HG02981 (cell line): ENCODE measurements at regions not wholly inside any gene's neighbourhood (a gene's known extent, or its start where the extent isn't known, plus 50 kb on each side); places are given as distances from the start of the nearest gene placed in this dataset.
"Not testable (repeated sequence)": the region's sequence is repeated elsewhere in the genome, so short reads cannot be mapped to it uniquely, and the experiment has no call there.

Source experiments
- ATAC-seq: cut with Tn5 transposase; IDR thresholded peaks from one replicate; pipeline ENCODE4 v1.9.1; 2021; ENCODE audit warnings: mild to moderate bottlenecking, moderate library complexity; ENCODE audit not compliant: unreplicated experiment

GRCh38 chr7:43042302-43042701 is 70.1 kb upstream of the HECW1 start:
- no peak for ATAC-seq

GRCh38 chr7:43044511-43044910 is 67.9 kb upstream of the HECW1 start:
- ATAC-seq = no peak

DNA sequence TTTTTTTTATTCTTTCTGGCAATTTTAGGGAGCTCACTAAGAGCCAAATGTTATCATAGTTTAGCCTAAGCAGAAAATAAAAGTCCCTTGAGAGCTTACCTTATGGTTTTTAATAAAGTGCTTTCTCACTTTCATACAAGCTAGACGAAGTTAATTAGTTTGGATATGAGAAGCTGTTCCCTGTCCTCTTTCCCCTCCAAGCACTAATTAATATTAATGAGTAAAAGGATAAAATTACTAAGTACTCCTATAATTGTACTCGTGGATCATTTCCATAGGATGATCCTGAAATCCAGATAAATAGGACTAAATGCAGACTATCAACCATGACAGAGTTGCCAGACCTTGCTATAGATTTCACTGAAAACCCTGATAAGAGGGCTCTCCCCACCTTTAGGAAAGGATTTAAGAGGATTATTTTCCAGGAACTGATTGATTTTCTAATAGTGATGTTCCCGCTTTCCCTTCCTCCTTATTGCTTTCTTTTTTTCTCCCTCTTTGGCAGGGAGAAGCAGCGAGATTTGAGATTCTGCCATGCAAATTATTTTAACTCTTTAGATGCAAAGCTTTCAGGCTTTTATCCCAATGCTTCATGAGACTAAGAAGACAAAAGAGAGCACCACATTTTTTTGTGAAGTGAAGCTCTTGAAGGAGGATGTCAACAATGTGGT is 58.3 kb upstream of the HECW1 start:
- ATAC-seq = no peak

DNA sequence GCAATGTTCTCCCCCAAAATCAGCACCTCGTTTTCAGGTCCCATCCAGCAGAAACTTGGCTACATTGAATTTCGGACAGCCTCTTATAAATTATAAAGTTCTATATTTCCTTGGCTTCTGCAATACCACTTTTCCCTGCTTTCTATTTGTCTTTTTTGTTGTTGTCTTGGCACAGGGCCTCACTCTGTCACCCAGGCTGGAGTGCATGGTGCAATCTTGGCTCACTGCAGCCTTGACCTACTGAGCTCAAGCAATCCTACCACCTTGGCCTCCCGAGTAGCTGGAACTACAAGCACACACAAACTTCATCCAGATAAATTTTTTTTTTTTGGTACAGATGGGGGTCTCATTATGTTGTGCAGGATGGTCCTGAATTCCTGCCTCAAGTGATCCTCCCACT is 55.3 kb upstream of the HECW1 start:
- no peak for ATAC-seq

- peak; percentile 44 for ATAC-seq
Observed at GRCh38 chr7:43058271-43059066, 54.0 kb upstream of the HECW1 start.

DNA sequence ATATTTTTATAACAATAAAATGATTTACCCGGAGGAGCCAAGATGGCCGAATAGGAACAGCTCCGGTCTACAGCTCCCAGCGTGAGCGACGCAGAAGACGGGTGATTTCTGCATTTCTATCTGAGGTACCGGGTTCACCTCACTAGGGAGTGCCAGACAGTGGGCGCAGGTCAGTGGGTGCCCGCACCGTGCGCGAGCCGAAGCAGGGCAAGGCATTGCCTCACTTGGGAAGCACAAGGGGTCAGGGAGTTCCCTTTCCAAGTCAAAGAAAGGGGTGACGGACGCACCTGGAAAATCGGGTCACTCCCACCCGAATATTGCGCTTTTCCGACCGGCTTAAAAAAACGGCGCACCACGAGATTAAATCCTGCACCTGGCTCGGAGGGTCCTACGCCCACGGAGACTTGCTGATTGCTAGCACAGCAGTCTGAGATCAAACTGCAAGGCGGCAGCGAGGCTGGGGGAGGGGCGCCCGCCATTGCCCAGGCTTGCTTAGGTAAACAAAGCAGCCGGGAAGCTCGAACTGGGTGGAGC is 53.3 kb upstream of the HECW1 start:
- ATAC-seq = not testable (repeated sequence)
